Panc1 (cell line): ENCODE measurements at regions not wholly inside any gene's neighbourhood (a gene's known extent, or its start where the extent isn't known, plus 50 kb on each side); places are given as distances from the start of the nearest gene placed in this dataset.

ENCODE experiments used
- ATAC-seq: fragments of 200-7000 bp; cut with Tn5 transposase; 2 replicates; pipeline ENCODE4 v1.9.1; 2020; ENCODE audit warnings: mild to moderate bottlenecking, moderate library complexity
- BruUV-seq: library from RNA; stranded (reverse); fragments of 400-500 nt; replicated peaks from 2 replicates; lab custom pipeline; 2021; lab: Mats Ljungman, UMichigan
- CTCF ChIA-PET: fragments of 300-600 bp; sonication (Branson Sonifier 250); formaldehyde crosslinking; loops from one replicate; lab custom pipeline; 2022; ENCODE audit warnings: antibody characterized with exemption; lab: Charles Lee
- POLR2A ChIA-PET: fragments of 300-600 bp; sonication (Branson Sonifier 250); formaldehyde crosslinking; loops from one replicate; lab custom pipeline; 2022; ENCODE audit warnings: antibody characterized with exemption; lab: Charles Lee
- DNase-seq: peaks from one replicate; pipeline ENCODE4 v3.0.0-alpha.2; 2010; ENCODE audit warnings: low read depth, low spot score
- H3K27ac ChIP-seq: 2 replicates; pipeline ENCODE4 v1.5.1; 2011; ENCODE audit warnings: mild to moderate bottlenecking, low read length, inconsistent platforms
- H3K27me3 ChIP-seq: fragments of 200-500 bp; sonication (Bioruptor generic); 2 replicates; pipeline ENCODE4 v1.6.0; 2014; ENCODE audit warnings: low read length, inconsistent platforms; ENCODE audit not compliant: control insufficient read depth, insufficient read depth
- H3K36me3 ChIP-seq: fragments of 200-500 bp; sonication (Bioruptor generic); 2 replicates; pipeline ENCODE4 v1.5.1; 2014; ENCODE audit warnings: inconsistent platforms, mild to moderate bottlenecking, low read length, moderate library complexity; ENCODE audit not compliant: control insufficient read depth, insufficient read depth
- H3K4me1 ChIP-seq: 2 replicates; pipeline ENCODE4 v1.5.1; 2011; ENCODE audit warnings: inconsistent platforms, mild to moderate bottlenecking, low read length, moderate library complexity; ENCODE audit not compliant: control insufficient read depth, insufficient read depth
- H3K4me3 ChIP-seq, 2 experiments: 2 replicates each; pipeline ENCODE4 v1.5.1; 2011 to 2012; ENCODE audit warnings: low read depth in 2 of 2, low read length in 2 of 2, mild to moderate bottlenecking in 2 of 2, inconsistent platforms in 1 of 2, moderate library complexity in 1 of 2
- H3K9me3 ChIP-seq: fragments of 200-500 bp; sonication (Bioruptor generic); 2 replicates; pipeline ENCODE4 v1.5.1; 2014; ENCODE audit warnings: low read depth, mild to moderate bottlenecking, inconsistent platforms, low read length, moderate library complexity; ENCODE audit not compliant: control insufficient read depth, insufficient read depth
- CTCF ChIP-seq: fragments of 450-650 bp; IDR thresholded peaks from 2 replicates; pipeline ENCODE4 v1.5.1; 2017; ENCODE audit warnings: mild to moderate bottlenecking
- POLR2AphosphoS5 ChIP-seq: IDR thresholded peaks from 2 replicates; pipeline ENCODE4 v1.6.1; 2012; ENCODE audit warnings: mild to moderate bottlenecking, low read depth, low read length, moderate library complexity
- REST ChIP-seq, 2 experiments: IDR thresholded peaks; 2 replicates each; pipeline ENCODE4 v1.6.1; 2011 to 2012; ENCODE audit warnings: low read depth in 2 of 2, control low read depth in 1 of 2, low read length in 1 of 2, mild to moderate bottlenecking in 1 of 2, moderate library complexity in 1 of 2; ENCODE audit not compliant: insufficient read depth in 1 of 2
- SIN3A ChIP-seq: IDR thresholded peaks from 2 replicates; pipeline ENCODE4 v1.6.1; 2012; ENCODE audit warnings: low read depth, mild to moderate bottlenecking, low read length, moderate library complexity, borderline replicate concordance; ENCODE audit not compliant: insufficient read depth
- TCF7L2 ChIP-seq: IDR thresholded peaks from 2 replicates; pipeline ENCODE4 v1.6.1; 2011; ENCODE audit warnings: mild to moderate bottlenecking, low read depth, low read length, inconsistent platforms
- in situ Hi-C: cut with HindIII; loops from 2 replicates; pipeline ENCODE4 v1.10.0; 2016; ENCODE audit warnings: low sequenced_read_pairs, low pct_unique_long_range_greater_than_20kb
- intact Hi-C: fragments of 100-400 bp; cut with micrococcal nuclease; formaldehyde crosslinking; loops from one replicate; pipeline ENCODE4 v1.10.0; 2022; ENCODE audit not compliant: unreplicated experiment

GRCh38 chr5:118405650-118406061 is 582.7 kb downstream of the DTWD2 start:
- no peak for TF ChIP-seq TCF7L2
- no peak for TF ChIP-seq POLR2AphosphoS5
- TF ChIP-seq REST (IDR thresholded peaks at IDR 0.05; ENCODE audit: insufficient read depth in 1 of 2, low read depth in 2 of 2, low read length in 1 of 2), result no peak
- no peak overlapping the region for H3K4me3 ChIP-seq
- H3K9me3 ChIP-seq, result no peaks in the 10 kb centered on the region
- in situ Hi-C loops, result no loop called here
- H3K36me3 ChIP-seq, result no peaks in the 10 kb centered on the region
- ChIA-PET POLR2A (no interaction called here), CTCF (no interaction called here)
- intact Hi-C loops, result no loop called here
- H3K27ac ChIP-seq, result no peak overlapping the region
- DNase-seq (no peak), ATAC-seq (no peak)
- BruUV-seq, result no TSS peak
- no peaks in the 10 kb centered on the region for H3K27me3 ChIP-seq
- no peaks in the 10 kb centered on the region for H3K4me1 ChIP-seq

GRCh38 chr5:118397236-118397635 is 591.1 kb downstream of the DTWD2 start:
- no TSS peak for BruUV-seq
- CTCF ChIA-PET, result no interaction called here
- no peak overlapping the region for H3K27ac ChIP-seq
- no peaks in the 10 kb centered on the region for H3K4me1 ChIP-seq
- no peak overlapping the region for H3K4me3 ChIP-seq
- H3K9me3 ChIP-seq, result no peaks in the 10 kb centered on the region
- intact Hi-C loops (no loop called here), in situ Hi-C loops (no loop called here)
- H3K27me3 ChIP-seq, result no peaks in the 10 kb centered on the region
- no peak for DNase-seq
- no peaks in the 10 kb centered on the region for H3K36me3 ChIP-seq
- TF ChIP-seq SIN3A, result no peak
- TF ChIP-seq CTCF, result no peak
- TF ChIP-seq TCF7L2, result no peak
- no peak for TF ChIP-seq REST (IDR thresholded peaks at IDR 0.05; ENCODE audit: insufficient read depth in 1 of 2, low read depth in 2 of 2, low read length in 1 of 2)
- no peak for TF ChIP-seq POLR2AphosphoS5
- POLR2A ChIA-PET, result no interaction called here
- no peak for ATAC-seq
